ENCODE measurements at regions not wholly inside any gene's neighbourhood (a gene's known extent, or its start where the extent isn't known, plus 50 kb on each side); places are given as distances from the start of the nearest gene placed in this dataset.

- DNase-seq (ENCODE audit: low read depth, low spot score) (no peak), FAIRE-seq (no peak)
- no peak overlapping the region for H3K27ac ChIP-seq (ENCODE audit: insufficient read depth, low read depth, low read length)
- no TSS peak for BruUV-seq (replicated peaks)
- H3K4me2 ChIP-seq (ENCODE audit: insufficient read depth, low read length), result no peak overlapping the region
- no peaks in the 10 kb centered on the region for H3K9me3 ChIP-seq (replicated peaks; ENCODE audit: control insufficient read depth, insufficient read depth, low read length)
- no peaks in the 10 kb centered on the region for H3K36me3 ChIP-seq (ENCODE audit: control insufficient read depth in 2 of 2, extremely low read depth in 1 of 2, insufficient read depth in 2 of 2, low read length in 2 of 2)
- no peaks in the 10 kb centered on the region for H3K9me1 ChIP-seq (replicated peaks; ENCODE audit: control insufficient read depth, extremely low read depth, insufficient read depth, low read length)
- TF ChIP-seq JUN (IDR thresholded peaks at IDR 0.05; ENCODE audit: borderline replicate concordance, insufficient read depth, insufficient read length, low read depth), result no peak
- no peak for TF ChIP-seq GATA2 (IDR thresholded peaks at IDR 0.05; ENCODE audit: insufficient read depth, insufficient read length, low read depth, low read length)
- TF ChIP-seq MYC (IDR thresholded peaks at IDR 0.05; ENCODE audit: low read depth, low read length), result no peak
- no peak for TF ChIP-seq CTCF (IDR thresholded peaks at IDR 0.05; ENCODE audit: extremely low read depth in 1 of 2, insufficient read depth in 1 of 2, low read depth in 1 of 2, low read length in 2 of 2)
- TF ChIP-seq POLR2A (IDR thresholded peaks at IDR 0.05; ENCODE audit: low read depth, low read length), result no peak
- TF ChIP-seq, protein P1, sequence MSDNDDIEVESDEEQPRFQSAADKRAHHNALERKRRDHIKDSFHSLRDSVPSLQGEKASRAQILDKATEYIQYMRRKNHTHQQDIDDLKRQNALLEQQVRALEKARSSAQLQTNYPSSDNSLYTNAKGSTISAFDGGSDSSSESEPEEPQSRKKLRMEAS (IDR thresholded peaks at IDR 0.05; ENCODE audit: insufficient read depth, insufficient read length), result no peak
- TF ChIP-seq EZH2 (IDR thresholded peaks at IDR 0.05; ENCODE audit: borderline replicate concordance, low read depth, low read length, severe bottlenecking), result no peak
- TF ChIP-seq FOS (IDR thresholded peaks at IDR 0.05; ENCODE audit: borderline replicate concordance, insufficient read depth, low read length), result no peak
- no peak for TF ChIP-seq POLR2AphosphoS5 (IDR thresholded peaks at IDR 0.05; ENCODE audit: insufficient read depth, low read depth, low read length)
- dilution Hi-C loops (cut with MboI; ENCODE audit: extremely low pct_ligation_motif_present, low sequenced_read_pairs) (no loop called here), intact Hi-C loops (cut with micrococcal nuclease) (no loop called here)
- H3K9ac ChIP-seq (replicated peaks; ENCODE audit: extremely low read depth, insufficient read depth, low read length), result no peak overlapping the region
- no peaks in the 10 kb centered on the region for H3K27me3 ChIP-seq (ENCODE audit: control insufficient read depth in 2 of 2, insufficient read depth in 2 of 2, low read length in 2 of 2)
- ChIA-PET CTCF (no interaction called here), POLR2A (no interaction called here)
- H3K4me3 ChIP-seq (replicated peaks in 1 of 3; ENCODE audit: insufficient read depth in 1 of 3, low read depth in 1 of 3, low read length in 3 of 3), result no peak overlapping the region
- no peaks in the 10 kb centered on the region for H3K79me2 ChIP-seq (ENCODE audit: control insufficient read depth, insufficient read depth, low read length)
- no peaks in the 10 kb centered on the region for H3K4me1 ChIP-seq (ENCODE audit: control insufficient read depth, extremely low read depth, insufficient read depth, low read length)
- no peaks in the 10 kb centered on the region for H4K20me1 ChIP-seq (replicated peaks; ENCODE audit: control insufficient read depth, extremely low read depth, insufficient read depth, low read length)
- H2AFZ ChIP-seq (ENCODE audit: low read depth, low read length), result no peak overlapping the region
Observed at GRCh38 chr9:30851600-30851999, 1532.8 kb upstream of the ACO1 start.
